Ovary (tissue), 3 donors: ENCODE measurements at regions not wholly inside any gene's neighbourhood (a gene's known extent, or its start where the extent isn't known, plus 50 kb on each side); places are given as distances from the start of the nearest gene placed in this dataset.

Experiments
- EP300 ChIP-seq: sonication (generic); formaldehyde crosslinking; IDR thresholded peaks from one replicate; pipeline ENCODE4 v1.6.1; 2017; ENCODE audit warnings: antibody characterized with exemption
- POLR2A ChIP-seq: fragments of 450-650 bp; IDR thresholded peaks from one replicate; pipeline ENCODE4 v1.6.1; 2017; ENCODE audit warnings: antibody characterized with exemption, mild to moderate bottlenecking, moderate library complexity
- TF ChIP-seq, protein P1 (sequence below), 3 donors: fragments of 450-650 bp in 2 of 3; fragments of 200-600 bp in 1 of 3; IDR thresholded peaks; one replicate each; pipeline versions ENCODE4 v1.5.1 to v1.8.0; 2016 to 2022; ENCODE audit warnings: antibody characterized with exemption in 3 of 3, mild to moderate bottlenecking in 1 of 3
- donor health status: DM: no; HTN: no; CAD: no.

- TF ChIP-seq, protein P1, sequence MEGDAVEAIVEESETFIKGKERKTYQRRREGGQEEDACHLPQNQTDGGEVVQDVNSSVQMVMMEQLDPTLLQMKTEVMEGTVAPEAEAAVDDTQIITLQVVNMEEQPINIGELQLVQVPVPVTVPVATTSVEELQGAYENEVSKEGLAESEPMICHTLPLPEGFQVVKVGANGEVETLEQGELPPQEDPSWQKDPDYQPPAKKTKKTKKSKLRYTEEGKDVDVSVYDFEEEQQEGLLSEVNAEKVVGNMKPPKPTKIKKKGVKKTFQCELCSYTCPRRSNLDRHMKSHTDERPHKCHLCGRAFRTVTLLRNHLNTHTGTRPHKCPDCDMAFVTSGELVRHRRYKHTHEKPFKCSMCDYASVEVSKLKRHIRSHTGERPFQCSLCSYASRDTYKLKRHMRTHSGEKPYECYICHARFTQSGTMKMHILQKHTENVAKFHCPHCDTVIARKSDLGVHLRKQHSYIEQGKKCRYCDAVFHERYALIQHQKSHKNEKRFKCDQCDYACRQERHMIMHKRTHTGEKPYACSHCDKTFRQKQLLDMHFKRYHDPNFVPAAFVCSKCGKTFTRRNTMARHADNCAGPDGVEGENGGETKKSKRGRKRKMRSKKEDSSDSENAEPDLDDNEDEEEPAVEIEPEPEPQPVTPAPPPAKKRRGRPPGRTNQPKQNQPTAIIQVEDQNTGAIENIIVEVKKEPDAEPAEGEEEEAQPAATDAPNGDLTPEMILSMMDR (IDR thresholded peaks at IDR 0.05), result no peak
- no peak for TF ChIP-seq POLR2A
- TF ChIP-seq EP300, result no peak
Measured at GRCh38 chr3:35144011-35144410, 495.3 kb upstream of the ARPP21 start.
